HepG2 (cell line): ENCODE measurements at regions not wholly inside any gene's neighbourhood (a gene's known extent, or its start where the extent isn't known, plus 50 kb on each side); places are given as distances from the start of the nearest gene placed in this dataset.

Source experiments
- JUNB ChIP-seq: sonication (generic); formaldehyde crosslinking; IDR thresholded peaks from 2 replicates; pipeline ENCODE4 v1.8.0; 2022; ENCODE audit warnings: missing genetic modification reagents, mild to moderate bottlenecking, borderline replicate concordance
- RAD21 ChIP-seq: fragments of 450-650 bp; formaldehyde crosslinking; IDR thresholded peaks from 2 replicates; pipeline ENCODE4 v1.5.0; 2020; ENCODE audit warnings: mild to moderate bottlenecking
- SP2 ChIP-seq: sonication (generic); formaldehyde crosslinking; IDR thresholded peaks from 2 replicates; pipeline ENCODE4 v1.5.1; 2020; ENCODE audit warnings: mild to moderate bottlenecking, missing genetic modification reagents
- ZC3H4 ChIP-seq: sonication (generic); formaldehyde crosslinking; IDR thresholded peaks from 2 replicates; pipeline ENCODE4 v1.4.0; 2020; ENCODE audit warnings: missing genetic modification reagents, borderline replicate concordance
- TF ChIP-seq, protein P1 (sequence below): sonication (generic); formaldehyde crosslinking; IDR thresholded peaks from 2 replicates; pipeline ENCODE4 v1.4.0; 2020; ENCODE audit warnings: mild to moderate bottlenecking, missing genetic modification reagents, borderline replicate concordance
- TF ChIP-seq, protein P2 (sequence below): sonication (generic); formaldehyde crosslinking; IDR thresholded peaks from 2 replicates; pipeline ENCODE4 v1.5.0; 2020; ENCODE audit warnings: mild to moderate bottlenecking, missing genetic modification reagents, borderline replicate concordance
- TF ChIP-seq, protein P3 (sequence below): sonication (generic); formaldehyde crosslinking; IDR thresholded peaks from 2 replicates; pipeline ENCODE4 v1.4.0; 2020; ENCODE audit warnings: mild to moderate bottlenecking, low read depth, missing genetic modification reagents
- TF ChIP-seq, protein P4 (sequence below): sonication (generic); formaldehyde crosslinking; IDR thresholded peaks from one replicate; pipeline ENCODE4 v1.5.1; 2020; ENCODE audit warnings: mild to moderate bottlenecking, missing genetic modification reagents; ENCODE audit errors: not compliant biosample characterization

DNA sequence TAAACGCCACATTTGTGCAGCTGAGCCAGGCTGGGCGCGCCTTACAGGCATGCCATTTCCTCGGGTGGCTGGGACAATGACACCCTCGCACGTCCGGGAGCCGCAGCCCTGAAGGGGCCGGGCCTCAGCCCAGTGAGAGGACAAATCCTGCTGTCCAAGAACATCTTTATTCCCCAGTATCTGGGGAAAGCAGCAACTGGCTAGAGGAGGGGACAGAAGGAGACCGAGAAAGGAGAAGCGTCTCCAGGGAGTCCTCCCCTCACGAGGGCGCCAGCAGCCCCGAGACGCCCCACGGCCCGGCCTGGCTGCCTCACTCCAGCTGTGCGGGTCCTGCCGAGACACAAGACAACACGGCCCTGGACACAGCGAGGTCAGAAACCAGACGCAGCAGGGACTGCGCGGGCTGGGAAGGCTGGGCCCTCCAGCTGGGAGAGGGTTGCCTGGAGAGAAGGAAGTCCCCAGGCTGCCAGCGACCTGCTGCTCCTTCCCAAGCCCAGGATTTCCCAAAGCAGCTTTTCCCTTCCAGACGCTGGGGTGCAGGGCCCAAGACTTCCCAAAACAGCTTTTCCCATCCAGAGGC, 130.2 kb downstream of the CHSY1 start (continued):
- TF ChIP-seq, protein P1, sequence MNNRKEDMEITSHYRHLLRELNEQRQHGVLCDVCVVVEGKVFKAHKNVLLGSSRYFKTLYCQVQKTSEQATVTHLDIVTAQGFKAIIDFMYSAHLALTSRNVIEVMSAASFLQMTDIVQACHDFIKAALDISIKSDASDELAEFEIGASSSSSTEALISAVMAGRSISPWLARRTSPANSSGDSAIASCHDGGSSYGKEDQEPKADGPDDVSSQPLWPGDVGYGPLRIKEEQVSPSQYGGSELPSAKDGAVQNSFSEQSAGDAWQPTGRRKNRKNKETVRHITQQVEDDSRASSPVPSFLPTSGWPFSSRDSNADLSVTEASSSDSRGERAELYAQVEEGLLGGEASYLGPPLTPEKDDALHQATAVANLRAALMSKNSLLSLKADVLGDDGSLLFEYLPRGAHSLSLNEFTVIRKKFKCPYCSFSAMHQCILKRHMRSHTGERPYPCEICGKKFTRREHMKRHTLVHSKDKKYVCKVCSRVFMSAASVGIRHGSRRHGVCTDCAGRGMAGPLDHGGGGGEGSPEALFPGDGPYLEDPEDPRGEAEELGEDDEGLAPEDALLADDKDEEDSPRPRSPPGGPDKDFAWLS = no peak
- TF ChIP-seq ZC3H4 (CRISPR knock-in tag) = no peak
- TF ChIP-seq, protein P2, sequence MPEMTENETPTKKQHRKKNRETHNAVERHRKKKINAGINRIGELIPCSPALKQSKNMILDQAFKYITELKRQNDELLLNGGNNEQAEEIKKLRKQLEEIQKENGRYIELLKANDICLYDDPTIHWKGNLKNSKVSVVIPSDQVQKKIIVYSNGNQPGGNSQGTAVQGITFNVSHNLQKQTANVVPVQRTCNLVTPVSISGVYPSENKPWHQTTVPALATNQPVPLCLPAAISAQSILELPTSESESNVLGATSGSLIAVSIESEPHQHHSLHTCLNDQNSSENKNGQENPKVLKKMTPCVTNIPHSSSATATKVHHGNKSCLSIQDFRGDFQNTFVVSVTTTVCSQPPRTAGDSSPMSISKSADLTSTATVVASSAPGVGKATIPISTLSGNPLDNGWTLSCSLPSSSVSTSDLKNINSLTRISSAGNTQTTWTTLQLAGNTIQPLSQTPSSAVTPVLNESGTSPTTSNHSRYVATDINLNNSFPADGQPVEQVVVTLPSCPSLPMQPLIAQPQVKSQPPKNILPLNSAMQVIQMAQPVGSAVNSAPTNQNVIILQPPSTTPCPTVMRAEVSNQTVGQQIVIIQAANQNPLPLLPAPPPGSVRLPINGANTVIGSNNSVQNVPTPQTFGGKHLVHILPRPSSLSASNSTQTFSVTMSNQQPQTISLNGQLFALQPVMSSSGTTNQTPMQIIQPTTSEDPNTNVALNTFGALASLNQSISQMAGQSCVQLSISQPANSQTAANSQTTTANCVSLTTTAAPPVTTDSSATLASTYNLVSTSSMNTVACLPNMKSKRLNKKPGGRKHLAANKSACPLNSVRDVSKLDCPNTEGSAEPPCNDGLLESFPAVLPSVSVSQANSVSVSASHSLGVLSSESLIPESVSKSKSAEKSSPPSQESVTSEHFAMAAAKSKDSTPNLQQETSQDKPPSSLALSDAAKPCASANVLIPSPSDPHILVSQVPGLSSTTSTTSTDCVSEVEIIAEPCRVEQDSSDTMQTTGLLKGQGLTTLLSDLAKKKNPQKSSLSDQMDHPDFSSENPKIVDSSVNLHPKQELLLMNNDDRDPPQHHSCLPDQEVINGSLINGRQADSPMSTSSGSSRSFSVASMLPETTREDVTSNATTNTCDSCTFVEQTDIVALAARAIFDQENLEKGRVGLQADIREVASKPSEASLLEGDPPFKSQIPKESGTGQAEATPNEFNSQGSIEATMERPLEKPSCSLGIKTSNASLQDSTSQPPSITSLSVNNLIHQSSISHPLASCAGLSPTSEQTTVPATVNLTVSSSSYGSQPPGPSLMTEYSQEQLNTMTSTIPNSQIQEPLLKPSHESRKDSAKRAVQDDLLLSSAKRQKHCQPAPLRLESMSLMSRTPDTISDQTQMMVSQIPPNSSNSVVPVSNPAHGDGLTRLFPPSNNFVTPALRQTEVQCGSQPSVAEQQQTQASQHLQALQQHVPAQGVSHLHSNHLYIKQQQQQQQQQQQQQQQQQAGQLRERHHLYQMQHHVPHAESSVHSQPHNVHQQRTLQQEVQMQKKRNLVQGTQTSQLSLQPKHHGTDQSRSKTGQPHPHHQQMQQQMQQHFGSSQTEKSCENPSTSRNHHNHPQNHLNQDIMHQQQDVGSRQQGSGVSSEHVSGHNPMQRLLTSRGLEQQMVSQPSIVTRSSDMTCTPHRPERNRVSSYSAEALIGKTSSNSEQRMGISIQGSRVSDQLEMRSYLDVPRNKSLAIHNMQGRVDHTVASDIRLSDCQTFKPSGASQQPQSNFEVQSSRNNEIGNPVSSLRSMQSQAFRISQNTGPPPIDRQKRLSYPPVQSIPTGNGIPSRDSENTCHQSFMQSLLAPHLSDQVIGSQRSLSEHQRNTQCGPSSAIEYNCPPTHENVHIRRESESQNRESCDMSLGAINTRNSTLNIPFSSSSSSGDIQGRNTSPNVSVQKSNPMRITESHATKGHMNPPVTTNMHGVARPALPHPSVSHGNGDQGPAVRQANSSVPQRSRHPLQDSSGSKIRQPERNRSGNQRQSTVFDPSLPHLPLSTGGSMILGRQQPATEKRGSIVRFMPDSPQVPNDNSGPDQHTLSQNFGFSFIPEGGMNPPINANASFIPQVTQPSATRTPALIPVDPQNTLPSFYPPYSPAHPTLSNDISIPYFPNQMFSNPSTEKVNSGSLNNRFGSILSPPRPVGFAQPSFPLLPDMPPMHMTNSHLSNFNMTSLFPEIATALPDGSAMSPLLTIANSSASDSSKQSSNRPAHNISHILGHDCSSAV (CRISPR knock-in tag) = no peak
- TF ChIP-seq, protein P3, sequence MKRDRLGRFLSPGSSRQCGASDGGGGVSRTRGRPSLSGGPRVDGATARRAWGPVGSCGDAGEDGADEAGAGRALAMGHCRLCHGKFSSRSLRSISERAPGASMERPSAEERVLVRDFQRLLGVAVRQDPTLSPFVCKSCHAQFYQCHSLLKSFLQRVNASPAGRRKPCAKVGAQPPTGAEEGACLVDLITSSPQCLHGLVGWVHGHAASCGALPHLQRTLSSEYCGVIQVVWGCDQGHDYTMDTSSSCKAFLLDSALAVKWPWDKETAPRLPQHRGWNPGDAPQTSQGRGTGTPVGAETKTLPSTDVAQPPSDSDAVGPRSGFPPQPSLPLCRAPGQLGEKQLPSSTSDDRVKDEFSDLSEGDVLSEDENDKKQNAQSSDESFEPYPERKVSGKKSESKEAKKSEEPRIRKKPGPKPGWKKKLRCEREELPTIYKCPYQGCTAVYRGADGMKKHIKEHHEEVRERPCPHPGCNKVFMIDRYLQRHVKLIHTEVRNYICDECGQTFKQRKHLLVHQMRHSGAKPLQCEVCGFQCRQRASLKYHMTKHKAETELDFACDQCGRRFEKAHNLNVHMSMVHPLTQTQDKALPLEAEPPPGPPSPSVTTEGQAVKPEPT (CRISPR knock-in tag) = no peak
- 0 out of 2 replicates have a peak, but pooled peaks have one; percentile 17 for TF ChIP-seq RAD21
- no peak for TF ChIP-seq SP2 (CRISPR knock-in tag)
- TF ChIP-seq JUNB (CRISPR knock-in tag) = no peak
- TF ChIP-seq, protein P4, sequence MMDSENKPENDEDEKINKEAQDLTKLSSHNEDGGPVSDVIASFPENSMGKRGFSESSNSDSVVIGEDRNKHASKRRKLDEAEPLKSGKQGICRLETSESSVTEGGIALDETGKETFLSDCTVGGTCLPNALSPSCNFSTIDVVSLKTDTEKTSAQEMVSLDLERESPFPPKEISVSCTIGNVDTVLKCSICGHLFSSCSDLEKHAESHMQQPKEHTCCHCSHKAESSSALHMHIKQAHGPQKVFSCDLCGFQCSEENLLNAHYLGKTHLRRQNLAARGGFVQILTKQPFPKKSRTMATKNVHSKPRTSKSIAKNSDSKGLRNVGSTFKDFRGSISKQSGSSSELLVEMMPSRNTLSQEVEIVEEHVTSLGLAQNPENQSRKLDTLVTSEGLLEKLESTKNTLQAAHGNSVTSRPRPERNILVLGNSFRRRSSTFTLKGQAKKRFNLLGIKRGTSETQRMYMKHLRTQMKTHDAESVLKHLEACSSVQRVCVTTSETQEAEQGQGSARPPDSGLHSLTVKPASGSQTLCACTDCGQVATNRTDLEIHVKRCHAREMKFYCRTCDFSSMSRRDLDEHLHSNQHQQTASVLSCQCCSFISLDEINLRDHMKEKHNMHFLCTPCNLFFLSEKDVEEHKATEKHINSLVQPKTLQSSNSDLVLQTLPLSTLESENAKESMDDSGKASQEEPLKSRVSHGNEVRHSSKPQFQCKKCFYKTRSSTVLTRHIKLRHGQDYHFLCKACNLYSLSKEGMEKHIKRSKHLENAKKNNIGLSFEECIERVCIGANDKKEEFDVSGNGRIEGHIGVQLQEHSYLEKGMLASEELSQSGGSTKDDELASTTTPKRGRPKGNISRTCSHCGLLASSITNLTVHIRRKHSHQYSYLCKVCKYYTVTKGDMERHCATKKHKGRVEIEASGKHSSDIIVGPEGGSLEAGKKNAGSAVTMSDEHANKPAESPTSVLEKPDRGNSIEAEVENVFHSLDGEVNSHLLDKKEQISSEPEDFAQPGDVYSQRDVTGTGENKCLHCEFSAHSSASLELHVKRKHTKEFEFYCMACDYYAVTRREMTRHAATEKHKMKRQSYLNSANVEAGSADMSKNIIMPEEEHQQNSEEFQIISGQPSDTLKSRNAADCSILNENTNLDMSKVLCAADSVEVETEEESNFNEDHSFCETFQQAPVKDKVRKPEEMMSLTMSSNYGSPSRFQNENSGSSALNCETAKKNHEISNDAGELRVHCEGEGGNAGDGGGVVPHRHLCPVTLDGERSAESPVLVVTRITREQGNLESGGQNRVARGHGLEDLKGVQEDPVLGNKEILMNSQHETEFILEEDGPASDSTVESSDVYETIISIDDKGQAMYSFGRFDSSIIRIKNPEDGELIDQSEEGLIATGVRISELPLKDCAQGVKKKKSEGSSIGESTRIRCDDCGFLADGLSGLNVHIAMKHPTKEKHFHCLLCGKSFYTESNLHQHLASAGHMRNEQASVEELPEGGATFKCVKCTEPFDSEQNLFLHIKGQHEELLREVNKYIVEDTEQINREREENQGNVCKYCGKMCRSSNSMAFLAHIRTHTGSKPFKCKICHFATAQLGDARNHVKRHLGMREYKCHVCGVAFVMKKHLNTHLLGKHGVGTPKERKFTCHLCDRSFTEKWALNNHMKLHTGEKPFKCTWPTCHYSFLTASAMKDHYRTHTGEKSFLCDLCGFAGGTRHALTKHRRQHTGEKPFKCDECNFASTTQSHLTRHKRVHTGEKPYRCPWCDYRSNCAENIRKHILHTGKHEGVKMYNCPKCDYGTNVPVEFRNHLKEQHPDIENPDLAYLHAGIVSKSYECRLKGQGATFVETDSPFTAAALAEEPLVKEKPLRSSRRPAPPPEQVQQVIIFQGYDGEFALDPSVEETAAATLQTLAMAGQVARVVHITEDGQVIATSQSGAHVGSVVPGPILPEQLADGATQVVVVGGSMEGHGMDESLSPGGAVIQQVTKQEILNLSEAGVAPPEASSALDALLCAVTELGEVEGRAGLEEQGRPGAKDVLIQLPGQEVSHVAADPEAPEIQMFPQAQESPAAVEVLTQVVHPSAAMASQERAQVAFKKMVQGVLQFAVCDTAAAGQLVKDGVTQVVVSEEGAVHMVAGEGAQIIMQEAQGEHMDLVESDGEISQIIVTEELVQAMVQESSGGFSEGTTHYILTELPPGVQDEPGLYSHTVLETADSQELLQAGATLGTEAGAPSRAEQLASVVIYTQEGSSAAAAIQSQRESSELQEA (CRISPR knock-in tag) = no peak
